ENCODE measurements at regions not wholly inside any gene's neighbourhood (a gene's known extent, or its start where the extent isn't known, plus 50 kb on each side); places are given as distances from the start of the nearest gene placed in this dataset.
"Not testable (repeated sequence)": the region's sequence is repeated elsewhere in the genome, so short reads cannot be mapped to it uniquely, and the experiment has no call there.

DNA sequence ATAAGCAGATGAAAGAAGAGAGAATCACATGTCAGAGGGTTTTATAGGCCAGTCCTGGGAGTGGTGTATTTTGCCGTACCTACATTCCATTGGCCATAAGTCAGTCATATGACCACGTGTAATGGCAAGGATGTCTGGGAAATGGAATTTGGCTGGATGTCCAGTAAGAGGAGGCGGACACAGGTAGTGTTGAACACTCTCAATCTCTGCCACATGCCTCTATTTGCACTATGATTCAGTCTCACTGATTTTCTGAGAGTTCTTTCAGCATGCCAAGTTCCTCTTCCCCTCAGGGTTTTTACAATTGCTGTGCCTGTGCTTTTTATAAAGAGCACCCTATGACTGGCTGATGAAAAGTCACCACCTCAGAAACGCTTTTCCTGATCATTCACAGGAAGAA, 164.2 kb upstream of the GPR101 start:
- H3K4me1 Mint-ChIP-seq, result no peaks in the 10 kb centered on the region
- H3K27me3 Mint-ChIP-seq, result peaks cover 13% of the 10 kb centered on the region
- no peaks in the 10 kb centered on the region for H3K9me3 Mint-ChIP-seq
- no peak for ATAC-seq (replicated peaks)
- H3K36me3 Mint-ChIP-seq (ENCODE audit: low read depth), result no peaks in the 10 kb centered on the region
- no peak overlapping the region for H3K4me3 Mint-ChIP-seq
- no peak overlapping the region for H3K27ac Mint-ChIP-seq

DNA sequence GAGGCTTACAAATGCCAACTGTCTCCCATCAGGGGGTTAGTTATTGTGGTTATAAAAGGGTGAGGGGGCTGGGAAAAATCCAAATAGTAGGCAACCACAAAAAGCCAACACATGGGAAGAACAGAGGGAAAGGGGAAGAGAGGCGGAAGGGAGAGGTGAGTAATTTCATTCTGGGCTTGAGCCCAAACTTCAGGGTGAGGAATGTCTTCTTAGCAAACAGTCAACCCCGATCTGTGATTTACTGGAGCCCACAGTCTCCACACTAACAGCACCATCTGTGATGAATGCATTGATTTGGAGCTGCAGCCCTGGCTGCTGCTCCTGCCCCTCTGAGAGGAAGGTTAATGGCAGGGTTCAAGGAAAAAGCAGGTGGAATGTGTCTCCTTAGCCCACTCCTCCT, 162.2 kb upstream of the GPR101 start:
- no peaks in the 10 kb centered on the region for H3K4me1 Mint-ChIP-seq
- no peaks in the 10 kb centered on the region for H3K36me3 Mint-ChIP-seq (ENCODE audit: low read depth)
- H3K4me3 Mint-ChIP-seq, result no peak overlapping the region
- H3K27me3 Mint-ChIP-seq, result peaks cover 13% of the 10 kb centered on the region
- ATAC-seq (replicated peaks), result no peak
- no peaks in the 10 kb centered on the region for H3K9me3 Mint-ChIP-seq
- H3K27ac Mint-ChIP-seq, result no peak overlapping the region

DNA sequence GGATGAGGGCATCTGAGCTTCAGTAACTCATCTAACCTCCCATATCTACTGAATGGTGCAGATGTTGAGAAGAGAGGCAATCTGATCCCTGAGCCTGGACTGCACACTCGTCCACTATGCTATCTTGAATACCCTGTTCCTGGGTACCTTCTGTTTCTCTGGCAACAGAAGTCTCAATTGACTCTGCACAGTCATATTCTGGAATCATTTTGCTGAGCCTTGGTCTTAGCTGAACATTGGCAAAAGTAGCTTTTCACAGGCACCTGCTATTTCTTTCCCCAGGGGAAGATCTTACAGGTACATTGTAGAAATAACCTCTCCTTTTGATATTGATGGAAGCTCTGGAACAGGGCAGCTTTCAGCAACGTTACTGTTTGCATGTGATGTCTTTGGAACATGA, 161.5 kb upstream of the GPR101 start:
- ATAC-seq (replicated peaks), result no peak
- Mint-ChIP-seq H3K4me1 (no peaks in the 10 kb centered on the region), H3K36me3 (ENCODE audit: low read depth) (no peaks in the 10 kb centered on the region)

DNA sequence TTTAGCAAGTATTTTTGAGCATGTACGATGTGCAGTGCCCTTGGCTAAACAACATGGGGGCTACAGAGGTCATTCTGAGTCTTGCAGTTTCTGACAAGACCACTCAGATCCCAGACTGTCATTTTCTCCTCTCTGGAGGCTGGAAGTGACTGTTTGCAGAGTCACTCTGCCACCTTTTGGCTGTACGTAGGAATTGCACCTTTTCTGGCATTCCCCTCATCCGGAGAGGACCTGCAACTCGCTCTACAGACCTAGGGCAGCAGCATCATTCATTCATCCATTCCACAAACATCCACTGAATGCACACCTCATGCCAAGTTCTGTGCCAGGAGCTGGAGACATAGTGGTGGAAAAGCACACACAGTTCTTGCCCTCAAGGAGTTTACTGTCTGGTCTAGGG, 160.4 kb upstream of the GPR101 start:
- no peaks in the 10 kb centered on the region for H3K36me3 Mint-ChIP-seq (ENCODE audit: low read depth)
- H3K27ac Mint-ChIP-seq, result no peak overlapping the region
- ATAC-seq (replicated peaks), result no peak
- H3K9me3 Mint-ChIP-seq, result no peaks in the 10 kb centered on the region
- peaks cover 7% of the 10 kb centered on the region for H3K27me3 Mint-ChIP-seq
- H3K4me3 Mint-ChIP-seq, result no peak overlapping the region
- H3K4me1 Mint-ChIP-seq, result no peaks in the 10 kb centered on the region

More for the DNA sequence above, 161.5 kb upstream of the GPR101 start:
- Mint-ChIP-seq H3K9me3 (no peaks in the 10 kb centered on the region), H3K4me3 (no peak overlapping the region), H3K27ac (no peak overlapping the region), H3K27me3 (peaks cover 12% of the 10 kb centered on the region)

DNA sequence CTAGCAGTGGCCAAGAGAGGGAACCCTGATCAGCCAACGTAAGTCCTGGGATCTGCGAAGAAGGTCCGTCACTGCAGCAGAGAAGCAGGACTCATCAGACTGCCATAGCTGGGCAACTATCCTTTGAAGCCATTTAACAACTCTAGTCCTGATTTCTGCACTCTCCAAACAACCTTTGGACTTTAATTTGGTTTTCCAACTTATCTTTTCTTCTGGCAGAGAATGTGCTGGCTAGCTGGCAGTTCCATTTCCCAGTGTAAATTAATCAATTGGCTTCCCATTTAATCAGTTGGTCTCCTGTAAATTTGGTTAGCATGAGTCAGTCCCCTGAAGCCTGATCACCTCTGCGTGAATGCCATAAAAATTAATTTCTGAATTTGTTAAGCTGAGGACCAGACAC, 153.7 kb upstream of the GPR101 start:
- no peak overlapping the region for H3K4me3 Mint-ChIP-seq
- no peaks in the 10 kb centered on the region for H3K4me1 Mint-ChIP-seq
- no peaks in the 10 kb centered on the region for H3K27me3 Mint-ChIP-seq
- H3K36me3 Mint-ChIP-seq (ENCODE audit: low read depth), result no peaks in the 10 kb centered on the region
- no peak overlapping the region for H3K27ac Mint-ChIP-seq
- no peak for ATAC-seq (replicated peaks)
- H3K9me3 Mint-ChIP-seq, result no peaks in the 10 kb centered on the region

DNA sequence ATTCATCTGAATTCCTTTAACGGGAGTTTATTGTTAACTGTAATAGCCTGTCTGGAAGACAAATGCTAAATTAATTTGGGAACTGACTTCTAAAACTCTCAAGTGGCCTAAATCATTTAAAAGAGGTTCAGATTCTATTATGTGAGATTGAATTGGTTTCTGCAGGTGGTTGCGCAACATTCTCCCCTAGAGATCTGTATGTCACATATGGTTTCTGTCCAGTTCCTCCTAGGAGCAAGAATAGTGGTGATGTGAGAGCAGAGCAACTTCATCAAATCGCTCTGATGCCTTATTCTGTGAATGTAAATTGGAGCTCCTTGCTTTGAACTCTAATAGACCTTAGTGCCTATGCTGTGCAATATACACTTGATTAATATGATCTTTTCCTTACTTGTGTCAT, 144.6 kb upstream of the GPR101 start:
- no peak for ATAC-seq (replicated peaks)
- peaks cover 18% of the 10 kb centered on the region for H3K27me3 Mint-ChIP-seq
- H3K36me3 Mint-ChIP-seq (ENCODE audit: low read depth), result no peaks in the 10 kb centered on the region
- H3K27ac Mint-ChIP-seq, result no peak overlapping the region
- no peaks in the 10 kb centered on the region for H3K9me3 Mint-ChIP-seq
- no peaks in the 10 kb centered on the region for H3K4me1 Mint-ChIP-seq
- H3K4me3 Mint-ChIP-seq, result no peak overlapping the region

DNA sequence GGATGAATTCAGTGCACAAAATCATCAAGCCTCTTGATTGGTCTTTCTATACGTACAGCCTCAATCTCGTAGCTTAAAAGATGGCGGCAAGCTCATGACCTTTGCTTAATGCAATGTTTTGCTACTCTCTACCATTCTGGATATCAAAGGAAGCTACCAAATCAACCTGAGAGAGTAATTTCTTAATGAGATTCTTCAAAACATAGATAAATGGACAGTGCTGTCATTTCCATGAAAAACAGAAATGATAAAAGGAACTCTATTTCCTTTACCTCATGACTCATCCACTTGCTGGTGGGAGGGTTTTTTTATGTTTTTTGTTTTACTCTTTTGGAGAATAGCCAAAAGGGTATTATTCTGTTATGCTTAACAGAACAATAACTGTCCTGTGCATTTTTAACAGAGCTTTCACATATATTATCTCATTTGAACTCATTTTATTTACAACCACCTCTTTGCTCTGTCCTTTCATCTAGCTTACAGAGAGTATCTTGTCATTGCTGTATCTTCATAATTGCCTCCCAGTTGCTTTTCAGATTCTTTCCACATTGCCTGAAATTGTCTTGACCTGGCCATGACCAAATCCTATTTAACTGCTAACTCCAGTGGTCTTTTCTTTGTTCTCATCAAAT, 138.6 kb upstream of the GPR101 start:
- H3K9me3 Mint-ChIP-seq, result no peaks in the 10 kb centered on the region
- H3K4me3 Mint-ChIP-seq, result no peak overlapping the region
- H3K27me3 Mint-ChIP-seq, result peaks cover 11% of the 10 kb centered on the region
- no peak overlapping the region for H3K27ac Mint-ChIP-seq
- ATAC-seq (replicated peaks), result no peak
- no peaks in the 10 kb centered on the region for H3K36me3 Mint-ChIP-seq (ENCODE audit: low read depth)
- no peaks in the 10 kb centered on the region for H3K4me1 Mint-ChIP-seq

DNA sequence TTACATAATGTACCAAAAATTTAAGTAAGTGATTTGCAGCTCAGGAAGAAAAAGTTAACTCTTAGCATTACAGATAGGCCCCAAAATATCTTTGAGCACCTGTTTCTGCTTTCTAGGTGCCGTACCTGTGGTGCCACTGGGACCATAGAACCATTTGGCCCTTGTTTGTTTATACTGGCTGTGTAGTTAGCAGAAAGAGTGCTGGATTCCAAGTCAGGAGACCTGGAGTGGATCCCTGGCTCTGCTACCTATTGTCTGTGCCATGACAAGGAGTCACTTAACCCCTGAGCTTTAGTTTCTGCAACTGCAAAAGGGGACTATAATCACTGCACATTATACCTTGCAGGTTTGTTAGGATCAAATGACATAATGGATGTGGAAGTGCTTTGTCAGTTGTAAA, 137.8 kb upstream of the GPR101 start:
- Mint-ChIP-seq H3K27me3 (peaks cover 12% of the 10 kb centered on the region), H3K9me3 (no peaks in the 10 kb centered on the region), H3K4me3 (no peak overlapping the region), H3K36me3 (ENCODE audit: low read depth) (no peaks in the 10 kb centered on the region), H3K4me1 (no peaks in the 10 kb centered on the region), H3K27ac (no peak overlapping the region)
- ATAC-seq (replicated peaks), result no peak

DNA sequence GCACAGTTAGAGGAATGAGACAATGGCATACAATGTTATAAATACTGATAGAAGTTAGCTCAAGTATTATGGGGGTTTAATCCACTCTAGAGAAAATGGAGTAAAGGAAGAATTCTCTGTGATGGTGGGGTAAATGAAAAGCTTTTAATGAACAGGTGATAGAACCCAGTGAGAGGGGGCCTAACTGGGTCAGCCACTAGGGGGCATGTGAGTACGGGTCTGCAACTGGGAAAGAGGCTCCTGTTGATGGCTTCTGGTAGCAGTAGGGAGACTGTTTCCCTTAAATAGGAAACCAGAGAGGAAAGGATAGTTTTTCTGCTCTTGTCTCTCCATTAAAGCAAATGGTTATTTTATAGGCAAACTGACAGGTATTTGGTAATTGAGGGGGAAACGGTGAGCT, 132.8 kb upstream of the GPR101 start:
- no peak for ATAC-seq (replicated peaks)
- Mint-ChIP-seq H3K9me3 (no peaks in the 10 kb centered on the region), H3K4me1 (no peaks in the 10 kb centered on the region), H3K27me3 (peaks cover 14% of the 10 kb centered on the region), H3K27ac (no peak overlapping the region), H3K36me3 (ENCODE audit: low read depth) (no peaks in the 10 kb centered on the region), H3K4me3 (no peak overlapping the region)

DNA sequence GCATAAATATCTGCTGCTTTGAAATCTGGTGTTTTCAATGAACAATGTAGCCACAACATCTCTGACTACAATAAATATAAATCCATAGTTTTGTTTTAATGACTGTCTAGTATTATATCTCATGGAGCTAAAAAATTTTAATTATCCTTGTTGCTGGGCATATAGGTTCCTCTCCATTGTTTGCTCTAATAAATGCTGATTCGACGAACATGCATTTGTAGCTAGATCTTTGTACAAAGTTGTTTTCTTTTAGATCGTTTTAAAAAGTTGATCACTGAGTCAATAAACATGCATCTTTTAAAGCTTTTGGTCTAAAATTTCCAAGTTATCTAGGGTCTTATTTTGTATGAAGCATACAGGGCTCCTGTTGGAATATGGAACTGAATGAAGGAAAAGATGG, 130.5 kb upstream of the GPR101 start:
- no peak overlapping the region for H3K27ac Mint-ChIP-seq
- H3K4me3 Mint-ChIP-seq, result no peak overlapping the region
- H3K27me3 Mint-ChIP-seq, result peaks cover 11% of the 10 kb centered on the region
- no peak for ATAC-seq (replicated peaks)
- H3K4me1 Mint-ChIP-seq, result no peaks in the 10 kb centered on the region
- H3K9me3 Mint-ChIP-seq, result no peaks in the 10 kb centered on the region
- no peaks in the 10 kb centered on the region for H3K36me3 Mint-ChIP-seq (ENCODE audit: low read depth)

DNA sequence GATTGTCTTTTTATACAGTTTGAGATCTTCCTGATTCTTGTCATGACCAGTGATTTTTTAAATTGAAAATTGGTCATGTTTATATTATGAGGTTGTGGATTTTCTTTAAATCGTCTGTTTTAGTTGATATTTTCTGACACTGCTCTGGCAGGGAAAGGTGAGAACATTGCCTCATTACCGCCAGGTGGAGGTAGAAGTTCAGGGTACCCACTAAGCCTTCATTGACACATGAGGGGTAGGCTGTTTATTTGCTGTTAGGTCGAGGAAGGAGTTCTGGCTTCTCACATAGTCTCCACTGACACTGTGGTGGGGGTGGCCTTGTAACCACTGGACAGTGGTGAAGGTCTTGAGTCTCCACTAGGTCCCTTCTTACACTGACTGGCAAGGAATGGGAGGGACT, 117.6 kb upstream of the GPR101 start:
- H3K36me3 Mint-ChIP-seq (ENCODE audit: low read depth), result no peaks in the 10 kb centered on the region
- no peaks in the 10 kb centered on the region for H3K4me1 Mint-ChIP-seq
- H3K27ac Mint-ChIP-seq, result no peak overlapping the region
- no peak overlapping the region for H3K4me3 Mint-ChIP-seq
- ATAC-seq (replicated peaks), result no peak
- peaks cover 18% of the 10 kb centered on the region for H3K27me3 Mint-ChIP-seq
- no peaks in the 10 kb centered on the region for H3K9me3 Mint-ChIP-seq

DNA sequence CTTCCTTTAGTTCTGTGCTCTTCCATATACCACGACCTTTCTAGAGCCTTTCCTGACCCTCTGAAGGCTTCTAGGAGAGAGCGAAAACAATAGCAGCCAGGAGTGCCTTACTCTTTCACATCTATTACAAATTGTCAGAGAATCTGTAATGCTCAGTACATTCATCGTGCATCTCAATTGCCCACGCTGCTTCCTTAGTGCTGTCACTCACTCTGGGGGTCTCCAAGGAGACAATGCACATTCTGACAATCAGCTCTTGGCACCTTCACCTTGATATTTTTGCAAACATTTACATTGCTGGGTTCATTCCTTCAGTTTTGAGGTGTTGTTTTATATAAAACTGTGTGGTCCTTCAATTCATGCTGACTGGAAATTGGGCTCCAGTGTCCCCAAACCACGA, 110.1 kb upstream of the GPR101 start:
- no peak for ATAC-seq (replicated peaks)
- Mint-ChIP-seq H3K9me3 (no peaks in the 10 kb centered on the region), H3K27me3 (peaks cover 8% of the 10 kb centered on the region), H3K36me3 (ENCODE audit: low read depth) (no peaks in the 10 kb centered on the region), H3K4me1 (no peaks in the 10 kb centered on the region), H3K27ac (no peak overlapping the region), H3K4me3 (no peak overlapping the region)

DNA sequence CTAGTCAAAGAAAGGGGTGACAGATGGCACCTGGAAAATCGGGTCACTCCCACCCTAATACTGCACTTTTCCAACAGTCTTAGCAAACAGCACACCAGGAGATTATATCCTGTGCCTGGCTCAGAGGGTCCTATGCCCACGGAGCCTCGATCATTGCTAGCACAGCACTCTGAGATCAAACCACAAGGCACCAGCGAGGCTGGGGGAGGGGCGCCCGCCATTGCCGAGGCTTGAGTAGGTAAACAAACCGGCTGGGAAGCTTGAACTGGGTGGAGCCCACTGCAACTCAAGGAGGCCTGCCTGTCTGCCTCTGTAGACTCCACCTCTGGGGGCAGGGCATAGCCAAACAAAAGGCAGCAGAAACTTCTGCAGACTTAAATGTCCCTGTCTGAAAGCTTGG, 88.9 kb upstream of the GPR101 start:
- H3K36me3 Mint-ChIP-seq (ENCODE audit: low read depth); H3K4me1 Mint-ChIP-seq; H3K9me3 Mint-ChIP-seq; H3K4me3 Mint-ChIP-seq; H3K27ac Mint-ChIP-seq; ATAC-seq (replicated peaks): not testable (repeated sequence)
- H3K27me3 Mint-ChIP-seq, result peaks cover 14% of the 10 kb centered on the region

DNA sequence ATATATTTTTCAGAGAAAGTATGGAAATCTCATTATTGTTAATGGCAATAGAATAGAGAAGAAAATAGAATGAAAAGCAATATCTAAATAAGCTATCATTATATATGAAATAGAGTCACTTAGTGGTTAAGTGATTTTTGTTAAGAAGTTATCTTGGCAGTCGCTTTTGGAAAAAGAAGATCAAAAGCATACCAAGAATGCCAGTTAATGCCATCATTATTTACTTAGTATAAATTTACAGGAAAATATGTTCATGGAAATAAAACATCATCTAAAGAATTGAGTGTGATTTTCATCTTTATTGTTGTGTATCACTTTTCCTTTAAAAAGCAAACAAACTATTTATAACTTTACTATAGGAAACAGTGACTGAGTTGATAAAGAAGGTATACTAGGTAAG, 85.3 kb upstream of the GPR101 start:
- Mint-ChIP-seq H3K4me3 (no peak overlapping the region), H3K27me3 (peaks cover 22% of the 10 kb centered on the region), H3K9me3 (no peaks in the 10 kb centered on the region), H3K4me1 (no peaks in the 10 kb centered on the region), H3K36me3 (ENCODE audit: low read depth) (no peaks in the 10 kb centered on the region), H3K27ac (no peak overlapping the region)
- no peak for ATAC-seq (replicated peaks)

DNA sequence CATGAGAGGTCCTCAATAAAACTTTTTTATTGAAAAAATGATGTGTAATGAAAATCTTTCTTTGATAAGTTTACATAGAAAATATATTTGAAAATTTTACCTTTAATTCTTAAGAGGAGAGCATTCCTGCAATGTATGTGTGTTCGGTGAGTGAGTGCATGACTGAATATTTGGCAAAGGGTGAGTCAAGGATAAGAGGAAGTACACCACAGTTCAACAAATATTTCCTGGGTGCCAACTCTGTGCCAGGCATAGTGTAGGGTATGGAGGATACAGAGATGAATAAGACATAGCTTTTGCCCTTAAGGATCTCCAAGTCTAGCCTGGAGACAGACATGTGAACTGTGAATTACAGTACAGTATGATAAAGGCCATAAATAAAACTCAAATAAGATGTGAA, 84.7 kb upstream of the GPR101 start:
- Mint-ChIP-seq H3K9me3 (no peaks in the 10 kb centered on the region), H3K4me3 (no peak overlapping the region), H3K27me3 (peaks cover 22% of the 10 kb centered on the region), H3K27ac (no peak overlapping the region), H3K4me1 (no peaks in the 10 kb centered on the region), H3K36me3 (ENCODE audit: low read depth) (no peaks in the 10 kb centered on the region)
- ATAC-seq (replicated peaks), result no peak

DNA sequence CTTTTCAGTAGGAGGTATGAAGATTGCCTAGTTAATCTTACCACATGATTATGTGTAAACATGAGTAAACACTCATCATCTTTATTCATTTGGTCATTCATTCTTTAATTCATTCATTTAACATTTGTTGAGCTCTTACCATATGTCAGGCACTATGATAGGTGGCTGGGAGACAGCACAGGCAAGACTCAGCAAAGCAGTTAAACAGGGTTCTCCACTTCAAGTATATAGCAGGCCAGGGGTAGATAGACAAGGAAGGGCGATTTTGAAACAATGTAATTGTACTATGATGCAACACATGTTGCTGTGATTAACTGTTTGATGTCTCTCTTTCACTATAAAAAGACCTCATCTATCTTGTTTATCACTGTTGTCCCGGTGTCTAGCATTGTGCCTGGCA, 84.3 kb upstream of the GPR101 start:
- Mint-ChIP-seq H3K36me3 (ENCODE audit: low read depth) (no peaks in the 10 kb centered on the region), H3K4me3 (no peak overlapping the region), H3K9me3 (no peaks in the 10 kb centered on the region), H3K27me3 (peaks cover 22% of the 10 kb centered on the region), H3K27ac (no peak overlapping the region), H3K4me1 (no peaks in the 10 kb centered on the region)
- no peak for ATAC-seq (replicated peaks)

Data from activated T-helper 17 cell treated with anti-CD3 and anti-CD28 coated beads, Interleukin-2, amount 50 U/mL, for 72 hours (primary cell).